Esophagus muscularis mucosa (tissue), 3 donors: ENCODE measurements at regions not wholly inside any gene's neighbourhood (a gene's known extent, or its start where the extent isn't known, plus 50 kb on each side); places are given as distances from the start of the nearest gene placed in this dataset.

Experiments
- POLR2AphosphoS5 ChIP-seq, 2 donors: sonication (generic); formaldehyde crosslinking; IDR thresholded peaks; one replicate each; pipeline ENCODE4 v1.6.1; 2017; ENCODE audit warnings: antibody characterized with exemption in 2 of 2
- TF ChIP-seq, protein P1 (sequence below), 3 experiments: fragments of 200-600 bp in 2 of 3; fragments of 450-650 bp in 1 of 3; sonication (generic) in 2 of 3; IDR thresholded peaks; one replicate each; pipeline ENCODE4 v1.5.1; 2017 to 2019; ENCODE audit warnings: antibody characterized with exemption in 3 of 3, mild to moderate bottlenecking in 2 of 3, moderate library complexity in 1 of 3

DNA sequence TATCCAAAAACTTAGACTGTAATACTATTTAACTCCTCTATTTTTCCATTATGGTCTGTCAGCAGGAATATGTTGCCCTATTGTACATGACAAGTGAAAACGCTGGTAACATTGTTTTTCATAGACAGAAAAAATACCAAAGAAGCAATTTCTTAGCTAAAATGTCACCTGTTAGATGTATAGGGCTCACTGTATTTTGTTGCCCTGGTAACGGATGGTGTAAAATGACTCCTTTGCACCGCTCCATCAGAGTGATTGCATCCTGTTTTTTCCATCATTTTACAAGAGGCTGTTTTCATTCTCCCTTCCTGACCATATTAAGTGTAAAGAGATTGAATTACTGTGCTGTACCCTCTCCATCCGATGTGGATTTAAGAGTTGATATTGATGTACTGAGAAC lies 460.1 kb upstream of the TLE4 start:
- TF ChIP-seq, protein P1, sequence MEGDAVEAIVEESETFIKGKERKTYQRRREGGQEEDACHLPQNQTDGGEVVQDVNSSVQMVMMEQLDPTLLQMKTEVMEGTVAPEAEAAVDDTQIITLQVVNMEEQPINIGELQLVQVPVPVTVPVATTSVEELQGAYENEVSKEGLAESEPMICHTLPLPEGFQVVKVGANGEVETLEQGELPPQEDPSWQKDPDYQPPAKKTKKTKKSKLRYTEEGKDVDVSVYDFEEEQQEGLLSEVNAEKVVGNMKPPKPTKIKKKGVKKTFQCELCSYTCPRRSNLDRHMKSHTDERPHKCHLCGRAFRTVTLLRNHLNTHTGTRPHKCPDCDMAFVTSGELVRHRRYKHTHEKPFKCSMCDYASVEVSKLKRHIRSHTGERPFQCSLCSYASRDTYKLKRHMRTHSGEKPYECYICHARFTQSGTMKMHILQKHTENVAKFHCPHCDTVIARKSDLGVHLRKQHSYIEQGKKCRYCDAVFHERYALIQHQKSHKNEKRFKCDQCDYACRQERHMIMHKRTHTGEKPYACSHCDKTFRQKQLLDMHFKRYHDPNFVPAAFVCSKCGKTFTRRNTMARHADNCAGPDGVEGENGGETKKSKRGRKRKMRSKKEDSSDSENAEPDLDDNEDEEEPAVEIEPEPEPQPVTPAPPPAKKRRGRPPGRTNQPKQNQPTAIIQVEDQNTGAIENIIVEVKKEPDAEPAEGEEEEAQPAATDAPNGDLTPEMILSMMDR (IDR thresholded peaks at IDR 0.05), result no peak
- TF ChIP-seq POLR2AphosphoS5 (IDR thresholded peaks at IDR 0.05), result no peak
